Neural progenitor cell (in vitro differentiated cells): ENCODE measurements at regions not wholly inside any gene's neighbourhood (a gene's known extent, or its start where the extent isn't known, plus 50 kb on each side); places are given as distances from the start of the nearest gene placed in this dataset.

Source experiments
- DNase-seq: peaks from one replicate; pipeline ENCODE4 v3.0.0-alpha.2; 2016; ENCODE audit warnings: low spot score
- H2AFZ ChIP-seq: fragments of 200-600 bp; sonication (generic); replicated peaks from 2 replicates; pipeline ENCODE4 v1.6.1; 2016; ENCODE audit warnings: antibody characterized with exemption
- H3F3A ChIP-seq: fragments of 200-600 bp; sonication (generic); 2 replicates; pipeline ENCODE4 v1.6.1; 2016; ENCODE audit warnings: antibody characterized with exemption, low read depth
- H3K27ac ChIP-seq: fragments of 200-600 bp; sonication (generic); 2 replicates; pipeline ENCODE4 v1.5.1; 2016; ENCODE audit warnings: mild to moderate bottlenecking
- H3K27me3 ChIP-seq: fragments of 200-600 bp; sonication (generic); 2 replicates; pipeline ENCODE4 v1.6.1; 2016; ENCODE audit warnings: mild to moderate bottlenecking, moderate library complexity
- H3K36me3 ChIP-seq: fragments of 200-600 bp; sonication (generic); 2 replicates; pipeline ENCODE4 v1.5.1; 2016
- H3K4me1 ChIP-seq: fragments of 200-600 bp; sonication (generic); 2 replicates; pipeline ENCODE4 v1.6.1; 2016; ENCODE audit warnings: mixed run types
- H3K4me2 ChIP-seq: fragments of 200-600 bp; sonication (generic); 2 replicates; pipeline ENCODE4 v1.6.1; 2016
- H3K4me3 ChIP-seq: fragments of 200-600 bp; sonication (generic); 2 replicates; pipeline ENCODE4 v1.5.1; 2016
- H3K79me2 ChIP-seq: fragments of 200-600 bp; sonication (generic); 2 replicates; pipeline ENCODE4 v1.6.1; 2016; ENCODE audit warnings: low read depth
- H3K9ac ChIP-seq: fragments of 200-600 bp; sonication (generic); 2 replicates; pipeline ENCODE4 v1.6.1; 2016
- H3K9me3 ChIP-seq: fragments of 200-600 bp; sonication (generic); 2 replicates; pipeline ENCODE4 v1.5.1; 2016; ENCODE audit warnings: low read depth
- H4K20me1 ChIP-seq: fragments of 200-600 bp; sonication (generic); 2 replicates; pipeline ENCODE4 v1.6.1; 2016; ENCODE audit warnings: low read depth
- H3K27ac Mint-ChIP-seq: 3 replicates; pipeline ENCODE4 v1.8.0; 2021; ENCODE audit warnings: mixed read lengths
- H3K27me3 Mint-ChIP-seq: 2 replicates; pipeline ENCODE4 v1.8.0; 2022; ENCODE audit warnings: low read depth, mild to moderate bottlenecking, inconsistent platforms, moderate library complexity, mixed read lengths; ENCODE audit not compliant: insufficient read depth
- H3K36me3 Mint-ChIP-seq: 3 replicates; pipeline ENCODE4 v1.8.0; 2021; ENCODE audit warnings: mixed read lengths
- H3K4me1 Mint-ChIP-seq: 3 replicates; pipeline ENCODE4 v1.8.0; 2021; ENCODE audit warnings: mixed read lengths
- H3K4me3 Mint-ChIP-seq: 3 replicates; pipeline ENCODE4 v1.8.0; 2021; ENCODE audit warnings: mild to moderate bottlenecking, moderate library complexity, mixed read lengths
- H3K9me3 Mint-ChIP-seq: 3 replicates; pipeline ENCODE4 v1.8.0; 2020; ENCODE audit warnings: mixed read lengths
- EZH2 ChIP-seq: fragments of 200-600 bp; sonication (generic); IDR thresholded peaks from 2 replicates; pipeline ENCODE4 v1.6.1; 2017; ENCODE audit warnings: antibody characterized with exemption, mild to moderate bottlenecking, moderate library complexity
- EZH2phosphoT487 ChIP-seq: fragments of 200-600 bp; sonication (generic); IDR thresholded peaks from 2 replicates; pipeline ENCODE4 v1.6.1; 2017; ENCODE audit warnings: antibody characterized with exemption
- TF ChIP-seq, protein P1 (sequence below): fragments of 200-600 bp; sonication (generic); IDR thresholded peaks from 2 replicates; pipeline ENCODE4 v1.5.1; 2017; ENCODE audit warnings: antibody characterized with exemption, mild to moderate bottlenecking

- Mint-ChIP-seq H3K4me1 (no peaks in the 10 kb centered on the region), H3K36me3 (no peaks in the 10 kb centered on the region), H3K4me3 (no peak overlapping the region), H3K9me3 (no peaks in the 10 kb centered on the region), H3K27me3 (no peaks in the 10 kb centered on the region), H3K27ac (no peak overlapping the region)
- H4K20me1 ChIP-seq: no peaks in the 10 kb centered on the region
- TF ChIP-seq, protein P1, sequence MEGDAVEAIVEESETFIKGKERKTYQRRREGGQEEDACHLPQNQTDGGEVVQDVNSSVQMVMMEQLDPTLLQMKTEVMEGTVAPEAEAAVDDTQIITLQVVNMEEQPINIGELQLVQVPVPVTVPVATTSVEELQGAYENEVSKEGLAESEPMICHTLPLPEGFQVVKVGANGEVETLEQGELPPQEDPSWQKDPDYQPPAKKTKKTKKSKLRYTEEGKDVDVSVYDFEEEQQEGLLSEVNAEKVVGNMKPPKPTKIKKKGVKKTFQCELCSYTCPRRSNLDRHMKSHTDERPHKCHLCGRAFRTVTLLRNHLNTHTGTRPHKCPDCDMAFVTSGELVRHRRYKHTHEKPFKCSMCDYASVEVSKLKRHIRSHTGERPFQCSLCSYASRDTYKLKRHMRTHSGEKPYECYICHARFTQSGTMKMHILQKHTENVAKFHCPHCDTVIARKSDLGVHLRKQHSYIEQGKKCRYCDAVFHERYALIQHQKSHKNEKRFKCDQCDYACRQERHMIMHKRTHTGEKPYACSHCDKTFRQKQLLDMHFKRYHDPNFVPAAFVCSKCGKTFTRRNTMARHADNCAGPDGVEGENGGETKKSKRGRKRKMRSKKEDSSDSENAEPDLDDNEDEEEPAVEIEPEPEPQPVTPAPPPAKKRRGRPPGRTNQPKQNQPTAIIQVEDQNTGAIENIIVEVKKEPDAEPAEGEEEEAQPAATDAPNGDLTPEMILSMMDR: no peak
- TF ChIP-seq EZH2phosphoT487 (no peak), EZH2 (no peak)
- no peak overlapping the region for H3K4me2 ChIP-seq
- H3K9me3 ChIP-seq: no peaks in the 10 kb centered on the region
- H2AFZ ChIP-seq: no peak overlapping the region
- no peak for DNase-seq
- H3K27ac ChIP-seq: no peak overlapping the region
- no peaks in the 10 kb centered on the region for H3K27me3 ChIP-seq
- no peaks in the 10 kb centered on the region for H3K36me3 ChIP-seq
- no peaks in the 10 kb centered on the region for H3K79me2 ChIP-seq
- H3K4me1 ChIP-seq: no peaks in the 10 kb centered on the region
- H3K9ac ChIP-seq: no peak overlapping the region
- H3K4me3 ChIP-seq: no peak overlapping the region
- H3F3A ChIP-seq: no peaks in the 10 kb centered on the region
Measured at GRCh38 chr14:43687921-43688320, 819.2 kb downstream of the FSCB start.

GRCh38 chr14:43677581-43677980, 829.5 kb downstream of the FSCB start:
- Histone ChIP-seq H3K27me3 (no peaks in the 10 kb centered on the region), H3K4me3 (no peak overlapping the region), H3K27ac (no peak overlapping the region), H2AFZ (no peak overlapping the region), H3F3A (no peaks in the 10 kb centered on the region), H3K4me2 (no peak overlapping the region), H3K9me3 (no peaks in the 10 kb centered on the region), H3K9ac (no peak overlapping the region), H3K4me1 (no peaks in the 10 kb centered on the region), H4K20me1 (no peaks in the 10 kb centered on the region), H3K36me3 (no peaks in the 10 kb centered on the region), H3K79me2 (no peaks in the 10 kb centered on the region)
- no peak for DNase-seq
- TF ChIP-seq, protein P1: no peak
- TF ChIP-seq EZH2 (no peak), EZH2phosphoT487 (no peak)
- H3K4me3 Mint-ChIP-seq: no peak overlapping the region
- H3K27me3 Mint-ChIP-seq: no peaks in the 10 kb centered on the region
- no peaks in the 10 kb centered on the region for H3K36me3 Mint-ChIP-seq
- no peaks in the 10 kb centered on the region for H3K9me3 Mint-ChIP-seq
- no peaks in the 10 kb centered on the region for H3K4me1 Mint-ChIP-seq
- no peak overlapping the region for H3K27ac Mint-ChIP-seq

DNA sequence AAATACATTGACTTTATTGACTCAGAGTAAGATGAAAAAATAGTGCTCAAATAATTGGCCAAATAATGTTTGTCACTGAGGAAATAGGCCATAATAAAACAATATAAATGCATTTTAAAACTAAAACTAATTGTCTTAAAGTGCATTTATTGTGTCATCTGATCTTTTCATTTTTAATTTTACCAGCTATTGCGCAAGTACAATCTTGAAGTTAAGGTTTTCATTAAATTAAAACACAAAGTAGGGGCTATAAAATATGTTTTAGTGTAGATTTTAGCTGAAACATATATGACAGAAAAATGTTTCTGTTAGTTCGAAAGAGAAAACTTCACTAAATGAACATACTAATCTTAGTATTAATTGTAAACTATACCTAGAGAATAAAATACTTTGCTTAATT, 832.8 kb downstream of the FSCB start:
- H3F3A ChIP-seq: no peaks in the 10 kb centered on the region
- DNase-seq: no peak
- H3K9me3 ChIP-seq: no peaks in the 10 kb centered on the region
- H3K36me3 ChIP-seq: no peaks in the 10 kb centered on the region
- H3K27ac ChIP-seq: no peak overlapping the region
- H3K27me3 Mint-ChIP-seq: no peaks in the 10 kb centered on the region
- no peaks in the 10 kb centered on the region for H3K27me3 ChIP-seq
- H3K36me3 Mint-ChIP-seq: no peaks in the 10 kb centered on the region
- H3K4me3 ChIP-seq: no peak overlapping the region
- H3K79me2 ChIP-seq: no peaks in the 10 kb centered on the region
- no peaks in the 10 kb centered on the region for H4K20me1 ChIP-seq
- H3K27ac Mint-ChIP-seq: no peak overlapping the region
- no peaks in the 10 kb centered on the region for H3K4me1 Mint-ChIP-seq
- no peak overlapping the region for H3K9ac ChIP-seq
- H3K4me2 ChIP-seq: no peak overlapping the region
- H2AFZ ChIP-seq: no peak overlapping the region
- H3K4me1 ChIP-seq: no peaks in the 10 kb centered on the region
- TF ChIP-seq EZH2phosphoT487 (no peak), EZH2 (no peak)
- TF ChIP-seq, protein P1: no peak
- H3K4me3 Mint-ChIP-seq: no peak overlapping the region
- H3K9me3 Mint-ChIP-seq: no peaks in the 10 kb centered on the region
